Neuron (in vitro differentiated cells): ENCODE measurements at regions not wholly inside any gene's neighbourhood (a gene's known extent, or its start where the extent isn't known, plus 50 kb on each side); places are given as distances from the start of the nearest gene placed in this dataset.

Experiments
- H2AFZ ChIP-seq: one replicate; pipeline ENCODE4 v1.6.1; 2013; ENCODE audit warnings: low read depth, mild to moderate bottlenecking, inconsistent platforms, low read length, moderate library complexity
- H3K27me3 ChIP-seq: one replicate; pipeline ENCODE4 v1.6.1; 2013; ENCODE audit warnings: low read length; ENCODE audit not compliant: insufficient read depth
- H3K36me3 ChIP-seq: one replicate; pipeline ENCODE4 v1.6.1; 2013; ENCODE audit warnings: low read length; ENCODE audit not compliant: insufficient read depth
- H3K4me1 ChIP-seq: one replicate; pipeline ENCODE4 v1.6.1; 2013; ENCODE audit warnings: low read length; ENCODE audit not compliant: insufficient read depth
- H3K4me3 ChIP-seq: 2 replicates; pipeline ENCODE4 v1.5.1; 2013; ENCODE audit warnings: mild to moderate bottlenecking, low read length, moderate library complexity
- H3K9me3 ChIP-seq: one replicate; pipeline ENCODE4 v1.6.1; 2013; ENCODE audit warnings: low read length

DNA sequence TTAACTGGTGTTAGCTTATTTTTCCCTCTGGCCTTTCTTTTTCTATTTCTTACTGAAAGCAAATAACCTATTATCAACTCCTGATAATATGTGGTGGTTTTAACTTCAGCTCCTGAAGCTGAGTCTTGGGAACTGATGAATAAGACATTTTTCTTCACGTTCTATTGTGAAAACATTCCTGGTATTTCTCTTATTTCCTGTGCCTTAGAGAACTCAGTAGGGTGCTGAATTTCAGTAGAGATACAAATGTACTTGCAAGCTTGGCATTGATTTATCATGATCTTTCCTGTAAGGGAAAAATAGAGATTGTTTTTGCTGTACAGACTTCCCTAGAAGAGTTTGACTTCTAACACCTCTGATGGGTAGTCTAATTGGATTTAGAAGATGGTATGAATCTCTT, 52.8 kb upstream of the DCC start:
- Histone ChIP-seq H2AFZ (no peak overlapping the region), H3K27me3 (no peaks in the 10 kb centered on the region), H3K9me3 (no peaks in the 10 kb centered on the region), H3K4me3 (no peak overlapping the region), H3K4me1 (no peaks in the 10 kb centered on the region), H3K36me3 (no peaks in the 10 kb centered on the region)

DNA sequence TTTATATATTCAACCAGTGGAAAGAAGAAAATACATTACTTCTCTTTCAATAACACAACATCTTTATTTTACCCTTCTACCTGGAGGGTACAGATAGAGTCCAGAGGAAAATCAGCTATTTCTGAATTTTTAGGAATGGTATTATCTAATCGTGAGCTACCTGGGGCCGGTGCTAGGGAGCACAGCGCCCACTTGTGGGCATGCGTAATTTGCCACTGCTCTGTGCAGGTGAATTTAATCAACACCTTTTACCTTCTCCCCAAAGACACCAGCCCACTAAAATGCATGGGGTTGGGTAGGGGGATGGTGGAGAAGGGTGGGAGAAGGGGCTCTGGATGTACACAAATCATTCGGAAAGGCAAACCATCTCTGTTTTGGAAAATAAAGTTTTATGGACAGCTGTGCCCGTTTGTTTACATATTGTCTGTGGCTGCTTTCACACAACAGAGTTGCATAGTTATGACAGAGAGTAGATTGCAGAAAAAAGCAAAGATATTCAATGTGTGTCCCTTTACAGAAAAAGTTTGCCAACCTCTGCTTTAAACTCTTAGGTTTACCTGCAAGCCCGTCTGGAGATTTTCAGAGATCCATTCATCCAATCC, 51.5 kb upstream of the DCC start:
- Histone ChIP-seq H3K4me1 (no peaks in the 10 kb centered on the region), H3K27me3 (no peaks in the 10 kb centered on the region), H3K36me3 (no peaks in the 10 kb centered on the region), H2AFZ (no peak overlapping the region), H3K4me3 (no peak overlapping the region), H3K9me3 (no peaks in the 10 kb centered on the region)

DNA sequence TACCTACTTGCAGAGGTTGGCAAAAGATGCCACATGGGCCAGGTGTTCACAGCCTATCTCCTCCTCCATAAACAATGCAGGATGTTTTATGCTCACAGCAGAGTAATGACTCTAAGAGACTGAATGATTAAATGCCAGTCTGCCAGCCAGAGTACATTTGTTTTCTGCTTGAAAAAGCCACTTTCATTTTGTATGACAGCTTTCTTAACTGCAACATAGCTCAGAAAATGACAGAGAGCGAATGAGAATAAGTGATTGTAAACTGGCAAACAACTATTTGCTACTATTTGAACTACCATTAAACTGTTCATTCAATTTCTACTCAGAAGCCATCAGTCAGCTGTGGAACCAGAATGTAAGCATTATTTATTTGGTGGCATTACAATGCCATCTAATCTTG, 50.6 kb upstream of the DCC start:
- Histone ChIP-seq H3K4me3 (no peak overlapping the region), H3K36me3 (no peaks in the 10 kb centered on the region), H3K9me3 (no peaks in the 10 kb centered on the region), H2AFZ (no peak overlapping the region), H3K4me1 (no peaks in the 10 kb centered on the region), H3K27me3 (no peaks in the 10 kb centered on the region)
